WTC11 (cell line): ENCODE measurements at regions not wholly inside any gene's neighbourhood (a gene's known extent, or its start where the extent isn't known, plus 50 kb on each side); places are given as distances from the start of the nearest gene placed in this dataset.

Experiments used
- ATAC-seq: fragments of 200-7000 bp; cut with Tn5 transposase; 2 replicates; pipeline ENCODE4 v1.10.0; 2021; ENCODE audit warnings: mild to moderate bottlenecking, moderate library complexity
- CTCF ChIA-PET: fragments of 300-600 bp; sonication (Branson Sonifier 250); formaldehyde crosslinking; loops from one replicate; lab custom pipeline; 2021; ENCODE audit warnings: antibody characterized with exemption; lab: Charles Lee
- POLR2A ChIA-PET: fragments of 350-600 bp; sonication (Branson Sonifier 250); formaldehyde crosslinking; loops from one replicate; lab custom pipeline; 2021; ENCODE audit warnings: antibody characterized with exemption; lab: Charles Lee
- DNase-seq: peaks from one replicate; pipeline ENCODE4 v3.0.0; 2021; ENCODE audit warnings: low spot score
- H3K27ac Mint-ChIP-seq: 2 replicates; pipeline ENCODE4 v1.8.0; 2021; ENCODE audit warnings: mixed read lengths
- H3K27me3 Mint-ChIP-seq: 2 replicates; pipeline ENCODE4 v1.8.0; 2021; ENCODE audit warnings: low read depth, mild to moderate bottlenecking, moderate library complexity, mixed read lengths
- H3K36me3 Mint-ChIP-seq: 2 replicates; pipeline ENCODE4 v1.8.0; 2021; ENCODE audit warnings: mixed read lengths
- H3K4me1 Mint-ChIP-seq: 2 replicates; pipeline ENCODE4 v1.8.0; 2022; ENCODE audit warnings: mixed read lengths
- H3K4me3 Mint-ChIP-seq: 2 replicates; pipeline ENCODE4 v1.8.0; 2021; ENCODE audit warnings: mild to moderate bottlenecking, moderate library complexity, mixed read lengths
- H3K9me3 Mint-ChIP-seq: 2 replicates; pipeline ENCODE4 v1.8.0; 2021; ENCODE audit warnings: mixed read lengths
- AFF4 ChIP-seq: sonication (generic); formaldehyde crosslinking; IDR thresholded peaks from 2 replicates; pipeline ENCODE4 v1.8.1; 2023; ENCODE audit warnings: mild to moderate bottlenecking, missing genetic modification reagents, borderline replicate concordance
- CREB1 ChIP-seq: sonication (generic); formaldehyde crosslinking; IDR thresholded peaks from 2 replicates; pipeline ENCODE4 v1.8.0; 2023; ENCODE audit warnings: mild to moderate bottlenecking, missing genetic modification reagents
- EMX1 ChIP-seq: fragments of 250-450 bp; sonication (Bioruptor Pico); IDR thresholded peaks from 2 replicates; pipeline ENCODE4 v1.8.0; 2021; ENCODE audit warnings: mild to moderate bottlenecking
- ERG ChIP-seq: fragments of 250-450 bp; sonication (Bioruptor Pico); IDR thresholded peaks from 2 replicates; pipeline ENCODE4 v1.8.0; 2021; ENCODE audit warnings: mild to moderate bottlenecking
- FOXK1 ChIP-seq: sonication (generic); formaldehyde crosslinking; IDR thresholded peaks from 2 replicates; pipeline ENCODE4 v1.8.0; 2022; ENCODE audit warnings: mild to moderate bottlenecking, moderate library complexity, missing genetic modification reagents
- GTF2I ChIP-seq: fragments of 250-450 bp; sonication (Bioruptor Pico); conservative IDR thresholded peaks from 2 replicates; pipeline ENCODE4 v1.4.0; 2021; ENCODE audit warnings: mild to moderate bottlenecking
- MYBL2 ChIP-seq: sonication (generic); formaldehyde crosslinking; IDR thresholded peaks from 2 replicates; pipeline ENCODE4 v1.8.1; 2023; ENCODE audit warnings: mild to moderate bottlenecking, moderate library complexity, missing genetic modification reagents
- NFATC4 ChIP-seq: fragments of 250-450 bp; sonication (Bioruptor Pico); IDR thresholded peaks from 2 replicates; pipeline ENCODE4 v1.9.0; 2021; ENCODE audit warnings: mild to moderate bottlenecking
- NFE2L1 ChIP-seq: sonication (generic); formaldehyde crosslinking; IDR thresholded peaks from 2 replicates; pipeline ENCODE4 v1.8.1; 2023; ENCODE audit warnings: missing genetic modification reagents
- NFYB ChIP-seq: sonication (generic); formaldehyde crosslinking; conservative IDR thresholded peaks from 2 replicates; pipeline ENCODE4 v1.8.0; 2022; ENCODE audit warnings: low read depth, missing genetic modification reagents
- NR1H2 ChIP-seq: sonication (generic); formaldehyde crosslinking; IDR thresholded peaks from 2 replicates; pipeline ENCODE4 v1.9.0; 2021; ENCODE audit warnings: mild to moderate bottlenecking, moderate library complexity, missing genetic modification reagents
- PRRX2 ChIP-seq: fragments of 250-450 bp; sonication (Bioruptor Pico); IDR thresholded peaks from 2 replicates; pipeline ENCODE4 v1.8.0; 2021; ENCODE audit warnings: mild to moderate bottlenecking
- RELA ChIP-seq: sonication (generic); formaldehyde crosslinking; IDR thresholded peaks from 2 replicates; pipeline ENCODE4 v1.8.1; 2022; ENCODE audit warnings: missing genetic modification reagents, mild to moderate bottlenecking, borderline replicate concordance
- SMAD4 ChIP-seq: sonication (generic); formaldehyde crosslinking; IDR thresholded peaks from 2 replicates; pipeline ENCODE4 v1.8.0; 2022; ENCODE audit warnings: mild to moderate bottlenecking, missing genetic modification reagents
- TEAD1 ChIP-seq: sonication (generic); formaldehyde crosslinking; IDR thresholded peaks from 2 replicates; pipeline ENCODE4 v1.8.0; 2022; ENCODE audit warnings: mild to moderate bottlenecking, missing genetic modification reagents
- ZNF232 ChIP-seq: sonication (generic); formaldehyde crosslinking; IDR thresholded peaks from 2 replicates; pipeline ENCODE4 v1.8.0; 2022; ENCODE audit warnings: mild to moderate bottlenecking, missing genetic modification reagents
- ZNF281 ChIP-seq: sonication (generic); formaldehyde crosslinking; IDR thresholded peaks from 2 replicates; pipeline ENCODE4 v1.8.0; 2023; ENCODE audit warnings: mild to moderate bottlenecking, missing genetic modification reagents
- TF ChIP-seq, protein P1 (sequence below): sonication (generic); formaldehyde crosslinking; IDR thresholded peaks from 2 replicates; pipeline ENCODE4 v1.8.0; 2023; ENCODE audit warnings: missing genetic modification reagents, mild to moderate bottlenecking, borderline replicate concordance
- TF ChIP-seq, protein P2 (sequence below): fragments of 200-600 bp; IDR thresholded peaks from 2 replicates; pipeline ENCODE4 v1.8.0; 2022; ENCODE audit warnings: antibody characterized with exemption

- Mint-ChIP-seq H3K4me1 (0 out of 2 replicates have a peak, but pooled peaks cover under 1% of the 10 kb centered on the region), H3K36me3 (no peaks in the 10 kb centered on the region), H3K27ac (no peak overlapping the region), H3K9me3 (no peaks in the 10 kb centered on the region), H3K4me3 (no peak overlapping the region), H3K27me3 (no peaks in the 10 kb centered on the region)
- CTCF ChIA-PET, result interaction anchor here (1.2 kb wide), 1 partner anchor 388 kb away, joined by 3 read pairs; no protein-coding TSS in a partner anchor
- DNase-seq, result no peak
- no peak for ATAC-seq
- TF ChIP-seq, protein P1, sequence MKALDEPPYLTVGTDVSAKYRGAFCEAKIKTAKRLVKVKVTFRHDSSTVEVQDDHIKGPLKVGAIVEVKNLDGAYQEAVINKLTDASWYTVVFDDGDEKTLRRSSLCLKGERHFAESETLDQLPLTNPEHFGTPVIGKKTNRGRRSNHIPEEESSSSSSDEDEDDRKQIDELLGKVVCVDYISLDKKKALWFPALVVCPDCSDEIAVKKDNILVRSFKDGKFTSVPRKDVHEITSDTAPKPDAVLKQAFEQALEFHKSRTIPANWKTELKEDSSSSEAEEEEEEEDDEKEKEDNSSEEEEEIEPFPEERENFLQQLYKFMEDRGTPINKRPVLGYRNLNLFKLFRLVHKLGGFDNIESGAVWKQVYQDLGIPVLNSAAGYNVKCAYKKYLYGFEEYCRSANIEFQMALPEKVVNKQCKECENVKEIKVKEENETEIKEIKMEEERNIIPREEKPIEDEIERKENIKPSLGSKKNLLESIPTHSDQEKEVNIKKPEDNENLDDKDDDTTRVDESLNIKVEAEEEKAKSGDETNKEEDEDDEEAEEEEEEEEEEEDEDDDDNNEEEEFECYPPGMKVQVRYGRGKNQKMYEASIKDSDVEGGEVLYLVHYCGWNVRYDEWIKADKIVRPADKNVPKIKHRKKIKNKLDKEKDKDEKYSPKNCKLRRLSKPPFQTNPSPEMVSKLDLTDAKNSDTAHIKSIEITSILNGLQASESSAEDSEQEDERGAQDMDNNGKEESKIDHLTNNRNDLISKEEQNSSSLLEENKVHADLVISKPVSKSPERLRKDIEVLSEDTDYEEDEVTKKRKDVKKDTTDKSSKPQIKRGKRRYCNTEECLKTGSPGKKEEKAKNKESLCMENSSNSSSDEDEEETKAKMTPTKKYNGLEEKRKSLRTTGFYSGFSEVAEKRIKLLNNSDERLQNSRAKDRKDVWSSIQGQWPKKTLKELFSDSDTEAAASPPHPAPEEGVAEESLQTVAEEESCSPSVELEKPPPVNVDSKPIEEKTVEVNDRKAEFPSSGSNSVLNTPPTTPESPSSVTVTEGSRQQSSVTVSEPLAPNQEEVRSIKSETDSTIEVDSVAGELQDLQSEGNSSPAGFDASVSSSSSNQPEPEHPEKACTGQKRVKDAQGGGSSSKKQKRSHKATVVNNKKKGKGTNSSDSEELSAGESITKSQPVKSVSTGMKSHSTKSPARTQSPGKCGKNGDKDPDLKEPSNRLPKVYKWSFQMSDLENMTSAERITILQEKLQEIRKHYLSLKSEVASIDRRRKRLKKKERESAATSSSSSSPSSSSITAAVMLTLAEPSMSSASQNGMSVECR (CRISPR knock-in tag), result no peak
- TF ChIP-seq SMAD4 (CRISPR knock-in tag) (no peak), NR1H2 (CRISPR knock-in tag) (no peak), MYBL2 (CRISPR knock-in tag) (no peak), ZNF232 (no peak)
- TF ChIP-seq, all 79 proteins: peak for 0
- POLR2A ChIA-PET, result no interaction called here
These were observed 113.4 kb upstream of the C11orf87 start for GRCh38 chr11:109308551-109308950.

GRCh38 chr11:109309153-109309552 lies 112.8 kb upstream of the C11orf87 start:
- Mint-ChIP-seq H3K4me3 (no peak overlapping the region), H3K27me3 (no peaks in the 10 kb centered on the region), H3K9me3 (peaks cover 1% of the 10 kb centered on the region; the same call in 1 of the 2 replicates)
- ChIA-PET CTCF (interaction anchor here (1.2 kb wide), 1 partner anchor 388 kb away, joined by 3 read pairs; no protein-coding TSS in a partner anchor), POLR2A (no interaction called here)
- no peak for DNase-seq
- TF ChIP-seq, protein P2, sequence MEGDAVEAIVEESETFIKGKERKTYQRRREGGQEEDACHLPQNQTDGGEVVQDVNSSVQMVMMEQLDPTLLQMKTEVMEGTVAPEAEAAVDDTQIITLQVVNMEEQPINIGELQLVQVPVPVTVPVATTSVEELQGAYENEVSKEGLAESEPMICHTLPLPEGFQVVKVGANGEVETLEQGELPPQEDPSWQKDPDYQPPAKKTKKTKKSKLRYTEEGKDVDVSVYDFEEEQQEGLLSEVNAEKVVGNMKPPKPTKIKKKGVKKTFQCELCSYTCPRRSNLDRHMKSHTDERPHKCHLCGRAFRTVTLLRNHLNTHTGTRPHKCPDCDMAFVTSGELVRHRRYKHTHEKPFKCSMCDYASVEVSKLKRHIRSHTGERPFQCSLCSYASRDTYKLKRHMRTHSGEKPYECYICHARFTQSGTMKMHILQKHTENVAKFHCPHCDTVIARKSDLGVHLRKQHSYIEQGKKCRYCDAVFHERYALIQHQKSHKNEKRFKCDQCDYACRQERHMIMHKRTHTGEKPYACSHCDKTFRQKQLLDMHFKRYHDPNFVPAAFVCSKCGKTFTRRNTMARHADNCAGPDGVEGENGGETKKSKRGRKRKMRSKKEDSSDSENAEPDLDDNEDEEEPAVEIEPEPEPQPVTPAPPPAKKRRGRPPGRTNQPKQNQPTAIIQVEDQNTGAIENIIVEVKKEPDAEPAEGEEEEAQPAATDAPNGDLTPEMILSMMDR, result no peak
- no peak for TF ChIP-seq AFF4 (CRISPR knock-in tag)
- no peak for TF ChIP-seq GTF2I
- no peak for TF ChIP-seq NFYB (CRISPR knock-in tag)
- TF ChIP-seq CREB1 (CRISPR knock-in tag), result no peak
- TF ChIP-seq EMX1 (CRISPR knock-in tag), result no peak
- TF ChIP-seq, all 79 proteins: peak for 0
- no peaks in the 10 kb centered on the region for H3K4me1 Mint-ChIP-seq
- H3K36me3 Mint-ChIP-seq, result peaks cover under 1% of the 10 kb centered on the region; the same call in 1 of the 2 replicates
- H3K27ac Mint-ChIP-seq, result no peak overlapping the region
- ATAC-seq, result no peak

GRCh38 chr11:109317726-109318125 lies 104.3 kb upstream of the C11orf87 start:
- CTCF ChIA-PET, result no interaction called here
- DNase-seq (no peak), ATAC-seq (no peak)
- TF ChIP-seq NFYB (CRISPR knock-in tag) (no peak), NFE2L1 (no peak), FOXK1 (CRISPR knock-in tag) (no peak), PRRX2 (CRISPR knock-in tag) (no peak), NFATC4 (CRISPR knock-in tag) (no peak), ZNF232 (no peak), RELA (CRISPR knock-in tag) (no peak), ERG (CRISPR knock-in tag) (no peak), TEAD1 (no peak), ZNF281 (CRISPR knock-in tag) (no peak)
- Mint-ChIP-seq H3K27ac (no peak overlapping the region), H3K9me3 (peaks cover 15% of the 10 kb centered on the region), H3K4me3 (no peak overlapping the region), H3K4me1 (peaks cover 3% of the 10 kb centered on the region; the same call in 1 of the 2 replicates), H3K27me3 (no peaks in the 10 kb centered on the region), H3K36me3 (peaks cover 3% of the 10 kb centered on the region; the same call in 1 of the 2 replicates)
- POLR2A ChIA-PET, result no interaction called here
